GM18909 (cell line): ENCODE measurements at regions not wholly inside any gene's neighbourhood (a gene's known extent, or its start where the extent isn't known, plus 50 kb on each side); places are given as distances from the start of the nearest gene placed in this dataset.

Experiments used
- ATAC-seq: cut with Tn5 transposase; IDR thresholded peaks from one replicate; pipeline ENCODE4 v1.9.1; 2021; ENCODE audit warnings: mild to moderate bottlenecking; ENCODE audit not compliant: unreplicated experiment, poor library complexity

DNA sequence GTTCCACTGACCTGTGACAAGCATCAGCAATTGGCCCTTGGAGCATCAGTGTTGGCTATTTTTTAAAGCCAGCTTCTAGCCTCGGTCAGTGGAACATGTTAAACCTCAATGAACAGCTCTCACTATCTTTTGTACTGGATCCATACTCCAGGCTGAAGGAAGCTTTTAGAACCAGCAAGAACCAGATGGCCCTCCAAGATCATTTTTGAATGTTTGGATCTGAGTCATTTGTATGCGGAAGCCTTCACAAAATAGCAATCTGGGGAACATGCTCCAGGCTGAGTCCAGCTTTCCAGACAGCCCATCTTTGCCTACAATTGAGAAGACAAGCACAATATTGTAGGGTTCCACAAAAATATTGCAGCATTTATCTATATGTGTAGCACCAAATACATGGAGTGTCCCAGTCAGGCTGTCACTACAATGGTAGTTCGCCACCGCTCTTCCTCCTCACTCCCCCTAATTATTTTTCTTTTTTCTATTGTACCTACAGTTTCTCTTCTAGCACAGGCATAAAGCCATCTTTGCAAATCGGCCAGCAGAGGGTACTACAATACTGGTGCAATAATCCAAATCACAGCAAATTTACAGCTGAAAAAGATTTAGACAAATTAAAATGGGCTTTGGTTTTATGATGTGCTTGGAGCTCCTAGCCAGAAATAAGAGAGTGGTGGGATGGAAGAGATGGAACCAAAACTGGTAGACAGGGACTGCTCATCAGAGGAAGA, 177.4 kb upstream of the BLID start:
- ATAC-seq: no peak

GRCh38 chr11:122287401-122287800, 171.4 kb upstream of the BLID start:
- no peak for ATAC-seq

DNA sequence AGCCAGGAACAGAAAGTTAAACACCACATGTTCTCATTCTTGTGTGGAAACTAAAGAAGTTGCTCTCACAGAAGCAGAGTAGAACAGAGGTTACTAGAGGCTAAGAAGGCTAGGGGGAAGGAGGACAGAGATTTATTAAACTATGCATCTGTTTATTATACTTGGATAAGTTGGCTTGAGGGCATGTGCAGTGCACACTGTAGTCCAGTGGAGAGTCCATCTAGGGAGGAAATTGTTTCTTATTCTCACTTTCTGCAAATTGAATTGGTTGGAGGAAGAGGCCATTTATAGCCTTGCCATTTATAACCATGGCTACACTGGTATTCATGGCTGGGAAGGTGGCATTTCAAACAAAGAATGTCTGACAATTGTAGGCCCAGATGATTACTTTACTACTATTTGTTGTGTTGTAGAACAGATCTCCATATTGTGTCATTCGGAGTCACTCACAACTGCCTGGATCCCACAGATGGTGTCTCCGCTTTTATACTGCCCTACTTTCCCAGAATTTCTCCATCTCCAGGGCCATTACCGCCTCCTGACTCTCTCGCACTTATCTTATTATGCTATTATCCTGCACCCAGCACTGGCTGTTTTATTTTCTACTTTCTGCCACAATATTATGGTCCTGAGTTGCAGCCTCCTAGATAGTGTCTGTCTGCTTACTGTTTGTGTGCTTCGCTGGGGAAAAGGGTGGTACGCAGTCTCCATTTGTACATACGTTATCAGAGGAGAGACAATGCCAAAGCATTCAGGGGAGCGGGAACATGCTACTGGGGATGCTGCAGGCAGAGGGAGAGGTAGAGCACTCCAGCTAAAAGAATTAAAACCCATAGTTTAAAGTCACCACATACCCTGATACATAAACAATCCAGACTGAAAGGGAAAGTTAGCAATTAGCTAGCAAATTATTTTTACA, 169.3 kb upstream of the BLID start:
- ATAC-seq: no peak

- ATAC-seq: no peak
Measured at GRCh38 chr11:122280870-122281269, 164.9 kb upstream of the BLID start.

DNA sequence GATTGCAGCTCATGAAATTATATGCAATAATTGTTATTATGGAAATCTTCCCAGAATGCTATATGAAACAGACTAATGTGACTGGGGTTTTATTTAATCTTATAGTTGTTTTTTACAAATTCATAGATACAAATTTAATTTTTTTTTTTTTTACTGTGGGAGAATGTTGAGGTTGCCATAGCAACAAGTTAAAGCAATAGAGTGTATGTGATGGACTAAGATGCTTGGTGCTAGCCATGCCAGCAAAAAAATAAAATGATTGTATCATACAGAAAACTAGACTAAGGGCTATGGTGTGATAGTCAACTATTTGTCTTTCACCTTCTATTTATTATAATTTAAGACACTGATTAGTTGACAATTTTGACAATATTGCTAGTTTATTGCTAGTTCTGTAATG, 163.2 kb upstream of the BLID start:
- ATAC-seq: no peak

- ATAC-seq: no peak
Measured at GRCh38 chr11:122277493-122277892, 161.5 kb upstream of the BLID start.

- no peak for ATAC-seq
Measured at GRCh38 chr11:122276221-122276620, 160.2 kb upstream of the BLID start.

- ATAC-seq: no peak
Measured at GRCh38 chr11:122275508-122275907, 159.5 kb upstream of the BLID start.

- ATAC-seq: no peak
Measured at GRCh38 chr11:122273476-122274191, 157.6 kb upstream of the BLID start.

- no peak for ATAC-seq
Measured at GRCh38 chr11:122271745-122272144, 155.7 kb upstream of the BLID start.

DNA sequence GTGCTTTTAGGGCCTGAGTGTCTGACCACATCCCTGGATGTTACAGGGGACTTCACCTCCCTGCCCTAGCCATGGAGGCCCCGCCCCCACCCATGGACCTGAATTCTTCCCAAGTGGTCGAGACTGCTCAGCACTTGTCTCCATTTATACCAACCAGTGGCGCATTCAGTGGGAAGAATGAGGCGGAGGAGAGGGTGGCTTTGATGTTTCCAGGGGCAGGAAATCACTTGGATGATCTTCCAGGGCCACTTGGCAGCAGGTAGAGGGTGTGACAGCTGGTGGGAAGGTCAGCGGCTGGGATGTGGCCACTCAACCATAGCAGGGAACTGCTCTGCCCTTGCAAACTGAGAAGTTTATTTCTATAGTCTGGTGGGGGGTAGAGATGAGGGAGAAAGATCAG, 155.1 kb upstream of the BLID start:
- ATAC-seq: no peak

DNA sequence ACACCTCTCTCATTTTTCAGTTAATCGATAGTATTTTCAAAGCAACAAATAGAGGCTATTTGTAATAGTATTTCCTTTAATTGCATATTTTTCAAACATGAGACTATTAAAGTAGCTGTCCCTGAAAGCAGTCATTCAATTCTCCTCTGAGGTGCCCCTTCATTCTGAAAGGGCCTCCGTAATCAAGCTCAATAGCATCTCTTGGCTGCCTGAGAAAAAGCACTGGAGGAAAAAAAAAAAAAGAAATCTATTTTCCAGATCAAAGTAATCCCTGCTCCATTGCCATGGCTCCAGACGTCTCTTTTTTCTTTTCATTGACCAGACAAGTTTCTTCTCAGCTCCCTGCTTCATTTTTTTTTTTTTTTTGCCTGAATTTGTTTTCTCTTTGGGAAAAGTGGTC, 154.5 kb upstream of the BLID start:
- no peak for ATAC-seq

DNA sequence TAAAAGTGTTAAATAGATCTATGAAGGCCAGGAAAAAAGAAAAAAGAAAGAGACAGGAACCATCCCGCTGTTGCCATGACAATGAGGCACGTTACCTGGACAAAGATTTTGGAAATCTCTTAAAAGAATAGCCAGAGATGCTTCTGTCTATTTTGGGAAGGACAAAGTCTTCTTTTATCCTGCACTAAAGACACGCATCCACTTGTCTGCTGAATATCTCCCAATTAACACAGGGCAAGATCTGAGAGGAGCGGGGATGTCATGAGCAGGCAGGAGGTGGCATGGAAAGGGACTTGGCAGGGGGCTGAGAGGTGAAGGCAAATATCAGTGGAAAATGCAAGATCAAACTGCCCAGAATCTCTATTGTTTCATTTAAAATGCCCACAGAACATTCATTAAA, 153.8 kb upstream of the BLID start:
- ATAC-seq: no peak

- ATAC-seq: no peak
Measured at GRCh38 chr11:122268601-122269130, 152.7 kb upstream of the BLID start.

DNA sequence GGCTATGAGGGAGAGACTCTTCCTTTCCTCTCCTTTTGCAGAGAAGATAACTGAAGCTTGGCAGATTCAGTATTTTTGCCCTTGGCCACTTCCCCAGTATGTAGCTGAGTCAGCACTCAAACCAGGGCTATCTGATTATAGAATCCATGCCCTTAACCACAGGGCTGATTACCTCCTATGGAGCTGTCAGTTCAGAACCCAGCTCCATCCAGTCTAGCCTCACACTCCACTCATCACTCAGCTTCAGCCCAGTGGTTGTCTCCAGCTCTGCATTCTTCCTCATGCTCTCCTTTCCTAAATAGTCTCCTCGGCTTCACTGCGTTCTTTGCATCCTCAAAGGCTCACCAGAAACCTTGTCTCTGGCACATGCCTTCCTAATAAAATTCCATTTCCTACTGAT, 151.6 kb upstream of the BLID start:
- ATAC-seq: no peak

DNA sequence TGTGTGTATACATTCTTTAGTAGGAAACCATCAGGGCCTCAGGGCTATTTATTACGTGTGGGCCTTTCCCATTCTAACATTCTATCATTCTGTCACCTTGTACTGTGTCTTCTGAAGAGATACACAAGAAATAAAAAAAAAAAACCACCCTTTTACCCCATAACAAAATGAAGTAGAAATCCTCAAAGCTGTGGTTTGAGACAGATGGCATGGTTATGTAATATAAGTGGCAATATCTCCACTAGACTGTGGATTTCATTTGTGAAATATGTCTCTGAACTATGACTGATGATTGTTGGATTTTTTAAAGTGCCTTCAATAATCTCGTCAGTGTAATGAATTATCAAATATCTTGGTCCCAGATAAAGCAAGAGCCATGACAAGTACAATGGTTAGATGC, 150.0 kb upstream of the BLID start:
- ATAC-seq: no peak

- no peak for ATAC-seq
Measured at GRCh38 chr11:122264121-122264520, 148.1 kb upstream of the BLID start.

DNA sequence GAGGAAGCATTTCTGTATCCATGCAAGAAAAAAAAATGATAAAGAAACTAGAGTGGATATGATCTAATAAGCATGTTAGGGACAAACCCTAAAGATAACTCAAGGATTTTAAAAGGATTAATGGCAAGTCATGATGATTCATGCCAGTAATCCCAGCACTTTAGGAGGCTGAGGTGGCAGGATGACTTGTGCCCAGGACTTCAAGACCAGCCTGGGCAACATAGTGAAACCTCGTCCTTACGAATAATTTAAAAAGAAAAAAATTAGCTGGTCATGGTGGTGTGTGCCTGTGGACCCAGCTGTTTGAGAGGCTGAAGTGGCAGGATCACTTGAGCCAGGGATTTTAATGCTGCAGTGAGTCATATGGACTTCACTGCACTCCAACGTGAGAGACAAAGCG, 145.5 kb upstream of the BLID start:
- ATAC-seq: no peak

GRCh38 chr11:122259195-122259821, 143.3 kb upstream of the BLID start:
- ATAC-seq: no peak

DNA sequence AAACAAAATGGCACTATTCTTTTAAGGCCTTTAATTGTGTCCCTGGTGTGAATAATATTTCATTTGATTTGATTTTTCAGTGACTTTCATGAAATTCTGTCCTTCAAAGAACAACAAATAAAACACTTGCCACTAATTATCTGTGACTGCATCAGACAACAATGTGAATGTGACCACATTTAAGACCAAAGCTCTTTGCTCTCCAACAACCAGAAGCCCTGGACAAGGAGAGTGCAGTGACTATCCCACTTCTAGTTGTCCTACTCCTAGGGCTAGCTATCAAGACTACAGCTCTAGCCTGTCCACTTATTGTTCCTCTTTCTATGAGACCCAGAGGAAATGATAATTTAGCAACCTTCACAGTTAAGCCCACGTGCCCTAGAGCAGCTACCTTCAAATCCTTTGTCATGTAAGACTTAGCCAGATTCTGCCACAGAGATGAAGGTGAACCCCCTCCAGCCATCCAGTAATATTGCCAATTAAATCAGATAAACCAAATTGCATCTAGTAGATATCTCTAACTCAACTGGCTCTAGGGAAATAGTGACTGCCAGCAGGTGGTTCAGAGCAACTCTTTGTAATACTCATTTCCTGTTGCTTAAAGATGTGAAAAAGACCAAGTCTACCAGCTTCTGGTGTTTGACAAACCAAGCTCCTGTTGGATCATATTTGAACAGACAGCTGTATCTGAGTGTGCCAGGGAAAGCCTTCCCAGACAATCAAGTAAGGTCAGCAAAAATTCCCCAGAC, 142.6 kb upstream of the BLID start:
- no peak for ATAC-seq
